ENCODE measurements at regions not wholly inside any gene's neighbourhood (a gene's known extent, or its start where the extent isn't known, plus 50 kb on each side); places are given as distances from the start of the nearest gene placed in this dataset.

- FAIRE-seq: no peak
- DNase-seq (ENCODE audit: insufficient read length, low spot score): no peak
Observed at GRCh38 chr2:160940271-160940670, 220.0 kb upstream of the TANK start.

- FAIRE-seq (no peak), DNase-seq (ENCODE audit: insufficient read length, low spot score) (no peak)
Observed at GRCh38 chr2:160940699-160941098, 219.5 kb upstream of the TANK start.

GRCh38 chr2:160941290-160941846 lies 218.9 kb upstream of the TANK start:
- no peak for DNase-seq (ENCODE audit: insufficient read length, low spot score)
- FAIRE-seq: no peak

- no peak for FAIRE-seq
- DNase-seq (ENCODE audit: insufficient read length, low spot score): no peak
Observed at GRCh38 chr2:160942476-160943142, 217.6 kb upstream of the TANK start.

- FAIRE-seq (no peak), DNase-seq (ENCODE audit: insufficient read length, low spot score) (no peak)
Observed at GRCh38 chr2:160943414-160943813, 216.8 kb upstream of the TANK start.

GRCh38 chr2:160952464-160953254 lies 207.6 kb upstream of the TANK start:
- DNase-seq (ENCODE audit: insufficient read length, low spot score): no peak
- no peak for FAIRE-seq

GRCh38 chr2:160955578-160955977 lies 204.7 kb upstream of the TANK start:
- DNase-seq (ENCODE audit: insufficient read length, low spot score) (no peak), FAIRE-seq (no peak)

GRCh38 chr2:160956243-160956802 lies 203.9 kb upstream of the TANK start:
- FAIRE-seq (no peak), DNase-seq (ENCODE audit: insufficient read length, low spot score) (no peak)

GRCh38 chr2:160963957-160964356 lies 196.3 kb upstream of the TANK start:
- no peak for DNase-seq (ENCODE audit: insufficient read length, low spot score)
- FAIRE-seq: no peak

GRCh38 chr2:160967523-160967922 lies 192.7 kb upstream of the TANK start:
- FAIRE-seq (no peak), DNase-seq (ENCODE audit: insufficient read length, low spot score) (no peak)

- FAIRE-seq: no peak
- DNase-seq (ENCODE audit: insufficient read length, low spot score): no peak
Observed at GRCh38 chr2:160968183-160968582, 192.0 kb upstream of the TANK start.

- DNase-seq (ENCODE audit: insufficient read length, low spot score) (peak; percentile 69), FAIRE-seq (no peak)
Observed at GRCh38 chr2:160970052-160970965, 189.9 kb upstream of the TANK start.

GRCh38 chr2:160973991-160974390 lies 186.2 kb upstream of the TANK start:
- DNase-seq (ENCODE audit: insufficient read length, low spot score): no peak
- FAIRE-seq: no peak

GRCh38 chr2:160974803-160975202 lies 185.4 kb upstream of the TANK start:
- DNase-seq (ENCODE audit: insufficient read length, low spot score): no peak
- FAIRE-seq: no peak

GRCh38 chr2:160976797-160977196 lies 183.4 kb upstream of the TANK start:
- FAIRE-seq (no peak), DNase-seq (ENCODE audit: insufficient read length, low spot score) (no peak)

- DNase-seq (ENCODE audit: insufficient read length, low spot score): no peak
- no peak for FAIRE-seq
Observed at GRCh38 chr2:160977376-160977775, 182.9 kb upstream of the TANK start.

- FAIRE-seq (no peak), DNase-seq (ENCODE audit: insufficient read length, low spot score) (no peak)
Observed at GRCh38 chr2:160977854-160978253, 182.4 kb upstream of the TANK start.

- no peak for FAIRE-seq
- DNase-seq (ENCODE audit: insufficient read length, low spot score): no peak
Observed at GRCh38 chr2:160984426-160985077, 175.7 kb upstream of the TANK start.

- no peak for FAIRE-seq
- no peak for DNase-seq (ENCODE audit: insufficient read length, low spot score)
Observed at GRCh38 chr2:160989778-160990177, 170.4 kb upstream of the TANK start.

- FAIRE-seq (no peak), DNase-seq (ENCODE audit: insufficient read length, low spot score) (no peak)
Observed at GRCh38 chr2:160993654-160994061, 166.6 kb upstream of the TANK start.
